ENCODE measurements at regions not wholly inside any gene's neighbourhood (a gene's known extent, or its start where the extent isn't known, plus 50 kb on each side); places are given as distances from the start of the nearest gene placed in this dataset.

- TF ChIP-seq CTCF (IDR thresholded peaks at IDR 0.05) (no peak), POLR2A (IDR thresholded peaks at IDR 0.05) (no peak), EP300 (IDR thresholded peaks at IDR 0.05) (no peak), POLR2AphosphoS5 (IDR thresholded peaks at IDR 0.05) (no peak)
These were observed 150.6 kb downstream of the MRPL39 start for GRCh38 chr21:25456672-25457071.
